Panc1 (cell line): ENCODE measurements at regions not wholly inside any gene's neighbourhood (a gene's known extent, or its start where the extent isn't known, plus 50 kb on each side); places are given as distances from the start of the nearest gene placed in this dataset.

Experiments used
- ATAC-seq: fragments of 200-7000 bp; cut with Tn5 transposase; 2 replicates; pipeline ENCODE4 v1.9.1; 2020; ENCODE audit warnings: mild to moderate bottlenecking, moderate library complexity
- BruUV-seq: library from RNA; stranded (reverse); fragments of 400-500 nt; replicated peaks from 2 replicates; lab custom pipeline; 2021; lab: Mats Ljungman, UMichigan
- CTCF ChIA-PET: fragments of 300-600 bp; sonication (Branson Sonifier 250); formaldehyde crosslinking; loops from one replicate; lab custom pipeline; 2022; ENCODE audit warnings: antibody characterized with exemption; lab: Charles Lee
- POLR2A ChIA-PET: fragments of 300-600 bp; sonication (Branson Sonifier 250); formaldehyde crosslinking; loops from one replicate; lab custom pipeline; 2022; ENCODE audit warnings: antibody characterized with exemption; lab: Charles Lee
- DNase-seq: peaks from one replicate; pipeline ENCODE4 v3.0.0-alpha.2; 2010; ENCODE audit warnings: low read depth, low spot score
- H3K27ac ChIP-seq: 2 replicates; pipeline ENCODE4 v1.5.1; 2011; ENCODE audit warnings: mild to moderate bottlenecking, low read length, inconsistent platforms
- H3K27me3 ChIP-seq: fragments of 200-500 bp; sonication (Bioruptor generic); 2 replicates; pipeline ENCODE4 v1.6.0; 2014; ENCODE audit warnings: low read length, inconsistent platforms; ENCODE audit not compliant: control insufficient read depth, insufficient read depth
- H3K36me3 ChIP-seq: fragments of 200-500 bp; sonication (Bioruptor generic); 2 replicates; pipeline ENCODE4 v1.5.1; 2014; ENCODE audit warnings: inconsistent platforms, mild to moderate bottlenecking, low read length, moderate library complexity; ENCODE audit not compliant: control insufficient read depth, insufficient read depth
- H3K4me1 ChIP-seq: 2 replicates; pipeline ENCODE4 v1.5.1; 2011; ENCODE audit warnings: inconsistent platforms, mild to moderate bottlenecking, low read length, moderate library complexity; ENCODE audit not compliant: control insufficient read depth, insufficient read depth
- H3K4me3 ChIP-seq, 2 experiments: 2 replicates each; pipeline ENCODE4 v1.5.1; 2011 to 2012; ENCODE audit warnings: low read depth in 2 of 2, low read length in 2 of 2, mild to moderate bottlenecking in 2 of 2, inconsistent platforms in 1 of 2, moderate library complexity in 1 of 2
- H3K9me3 ChIP-seq: fragments of 200-500 bp; sonication (Bioruptor generic); 2 replicates; pipeline ENCODE4 v1.5.1; 2014; ENCODE audit warnings: low read depth, mild to moderate bottlenecking, inconsistent platforms, low read length, moderate library complexity; ENCODE audit not compliant: control insufficient read depth, insufficient read depth
- POLR2AphosphoS5 ChIP-seq: IDR thresholded peaks from 2 replicates; pipeline ENCODE4 v1.6.1; 2012; ENCODE audit warnings: mild to moderate bottlenecking, low read depth, low read length, moderate library complexity
- SIN3A ChIP-seq: IDR thresholded peaks from 2 replicates; pipeline ENCODE4 v1.6.1; 2012; ENCODE audit warnings: low read depth, mild to moderate bottlenecking, low read length, moderate library complexity, borderline replicate concordance; ENCODE audit not compliant: insufficient read depth
- TCF7L2 ChIP-seq: IDR thresholded peaks from 2 replicates; pipeline ENCODE4 v1.6.1; 2011; ENCODE audit warnings: mild to moderate bottlenecking, low read depth, low read length, inconsistent platforms
- in situ Hi-C: cut with HindIII; loops from 2 replicates; pipeline ENCODE4 v1.10.0; 2016; ENCODE audit warnings: low sequenced_read_pairs, low pct_unique_long_range_greater_than_20kb
- intact Hi-C: fragments of 100-400 bp; cut with micrococcal nuclease; formaldehyde crosslinking; loops from one replicate; pipeline ENCODE4 v1.10.0; 2022; ENCODE audit not compliant: unreplicated experiment
- TF ChIP-seq, protein P1 (sequence below): fragments of 450-650 bp; IDR thresholded peaks from 2 replicates; pipeline ENCODE4 v1.5.1; 2017; ENCODE audit warnings: mild to moderate bottlenecking
- TF ChIP-seq, protein P2 (sequence below), 2 experiments: IDR thresholded peaks; 2 replicates each; pipeline ENCODE4 v1.6.1; 2011 to 2012; ENCODE audit warnings: low read depth in 2 of 2, control low read depth in 1 of 2, low read length in 1 of 2, mild to moderate bottlenecking in 1 of 2, moderate library complexity in 1 of 2; ENCODE audit not compliant: insufficient read depth in 1 of 2

DNA sequence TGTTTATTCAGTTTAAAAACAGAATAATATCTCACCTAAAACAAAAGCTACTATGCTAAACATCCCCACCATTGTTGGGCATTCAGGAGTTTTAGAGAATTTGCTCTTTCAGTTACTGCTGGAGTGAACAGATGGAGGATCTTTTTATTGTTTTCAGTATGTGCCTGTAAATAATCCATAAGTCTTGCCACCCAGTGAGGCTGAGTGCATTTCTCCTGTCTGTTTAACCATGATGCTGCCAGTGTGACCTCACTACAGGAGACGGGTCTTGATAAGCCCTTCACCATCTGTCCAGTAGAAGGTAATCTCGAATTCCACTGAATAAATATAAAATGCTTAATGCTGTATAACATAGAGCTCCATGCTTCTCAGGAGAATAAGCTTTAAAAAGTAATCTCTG lies 430.9 kb downstream of the POM121L12 start:
- ChIA-PET CTCF (no interaction called here), POLR2A (no interaction called here)
- H3K36me3 ChIP-seq, result no peaks in the 10 kb centered on the region
- no peaks in the 10 kb centered on the region for H3K4me1 ChIP-seq
- H3K27ac ChIP-seq, result no peak overlapping the region
- no peak overlapping the region for H3K4me3 ChIP-seq
- peaks cover 5% of the 10 kb centered on the region; the same call in 1 of the 2 replicates for H3K9me3 ChIP-seq
- no peaks in the 10 kb centered on the region for H3K27me3 ChIP-seq
- in situ Hi-C loops, result no loop called here
- intact Hi-C loops, result loop anchor here (10.0 kb wide), 1 partner anchor 58 kb away; no protein-coding TSS in a partner anchor
- no TSS peak for BruUV-seq
- no peak for DNase-seq
- TF ChIP-seq POLR2AphosphoS5 (no peak), SIN3A (no peak)
- no peak for ATAC-seq

GRCh38 chr7:53470336-53470970 lies 435.0 kb downstream of the POM121L12 start:
- DNase-seq (no peak), ATAC-seq (no peak)
- ChIA-PET CTCF (no interaction called here), POLR2A (no interaction called here)
- H3K4me1 ChIP-seq, result no peaks in the 10 kb centered on the region
- intact Hi-C loops, result no loop called here
- no peaks in the 10 kb centered on the region for H3K9me3 ChIP-seq
- in situ Hi-C loops, result no loop called here
- no peak overlapping the region for H3K27ac ChIP-seq
- no TSS peak for BruUV-seq
- no peak overlapping the region for H3K4me3 ChIP-seq
- H3K36me3 ChIP-seq, result no peaks in the 10 kb centered on the region
- TF ChIP-seq POLR2AphosphoS5 (no peak), TCF7L2 (no peak)
- TF ChIP-seq, protein P1, sequence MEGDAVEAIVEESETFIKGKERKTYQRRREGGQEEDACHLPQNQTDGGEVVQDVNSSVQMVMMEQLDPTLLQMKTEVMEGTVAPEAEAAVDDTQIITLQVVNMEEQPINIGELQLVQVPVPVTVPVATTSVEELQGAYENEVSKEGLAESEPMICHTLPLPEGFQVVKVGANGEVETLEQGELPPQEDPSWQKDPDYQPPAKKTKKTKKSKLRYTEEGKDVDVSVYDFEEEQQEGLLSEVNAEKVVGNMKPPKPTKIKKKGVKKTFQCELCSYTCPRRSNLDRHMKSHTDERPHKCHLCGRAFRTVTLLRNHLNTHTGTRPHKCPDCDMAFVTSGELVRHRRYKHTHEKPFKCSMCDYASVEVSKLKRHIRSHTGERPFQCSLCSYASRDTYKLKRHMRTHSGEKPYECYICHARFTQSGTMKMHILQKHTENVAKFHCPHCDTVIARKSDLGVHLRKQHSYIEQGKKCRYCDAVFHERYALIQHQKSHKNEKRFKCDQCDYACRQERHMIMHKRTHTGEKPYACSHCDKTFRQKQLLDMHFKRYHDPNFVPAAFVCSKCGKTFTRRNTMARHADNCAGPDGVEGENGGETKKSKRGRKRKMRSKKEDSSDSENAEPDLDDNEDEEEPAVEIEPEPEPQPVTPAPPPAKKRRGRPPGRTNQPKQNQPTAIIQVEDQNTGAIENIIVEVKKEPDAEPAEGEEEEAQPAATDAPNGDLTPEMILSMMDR, result no peak
- no peaks in the 10 kb centered on the region for H3K27me3 ChIP-seq

GRCh38 chr7:53473371-53473770 lies 437.9 kb downstream of the POM121L12 start:
- CTCF ChIA-PET, result no interaction called here
- Histone ChIP-seq H3K36me3 (no peaks in the 10 kb centered on the region), H3K4me3 (no peak overlapping the region), H3K27me3 (no peaks in the 10 kb centered on the region), H3K9me3 (no peaks in the 10 kb centered on the region), H3K4me1 (no peaks in the 10 kb centered on the region), H3K27ac (no peak overlapping the region)
- POLR2A ChIA-PET, result no interaction called here
- in situ Hi-C loops, result no loop called here
- BruUV-seq, result no TSS peak
- intact Hi-C loops, result no loop called here
- no peak for ATAC-seq
- DNase-seq, result no peak
- TF ChIP-seq TCF7L2 (no peak), POLR2AphosphoS5 (no peak), SIN3A (no peak)
- TF ChIP-seq, protein P1, result no peak
- TF ChIP-seq, protein P2, sequence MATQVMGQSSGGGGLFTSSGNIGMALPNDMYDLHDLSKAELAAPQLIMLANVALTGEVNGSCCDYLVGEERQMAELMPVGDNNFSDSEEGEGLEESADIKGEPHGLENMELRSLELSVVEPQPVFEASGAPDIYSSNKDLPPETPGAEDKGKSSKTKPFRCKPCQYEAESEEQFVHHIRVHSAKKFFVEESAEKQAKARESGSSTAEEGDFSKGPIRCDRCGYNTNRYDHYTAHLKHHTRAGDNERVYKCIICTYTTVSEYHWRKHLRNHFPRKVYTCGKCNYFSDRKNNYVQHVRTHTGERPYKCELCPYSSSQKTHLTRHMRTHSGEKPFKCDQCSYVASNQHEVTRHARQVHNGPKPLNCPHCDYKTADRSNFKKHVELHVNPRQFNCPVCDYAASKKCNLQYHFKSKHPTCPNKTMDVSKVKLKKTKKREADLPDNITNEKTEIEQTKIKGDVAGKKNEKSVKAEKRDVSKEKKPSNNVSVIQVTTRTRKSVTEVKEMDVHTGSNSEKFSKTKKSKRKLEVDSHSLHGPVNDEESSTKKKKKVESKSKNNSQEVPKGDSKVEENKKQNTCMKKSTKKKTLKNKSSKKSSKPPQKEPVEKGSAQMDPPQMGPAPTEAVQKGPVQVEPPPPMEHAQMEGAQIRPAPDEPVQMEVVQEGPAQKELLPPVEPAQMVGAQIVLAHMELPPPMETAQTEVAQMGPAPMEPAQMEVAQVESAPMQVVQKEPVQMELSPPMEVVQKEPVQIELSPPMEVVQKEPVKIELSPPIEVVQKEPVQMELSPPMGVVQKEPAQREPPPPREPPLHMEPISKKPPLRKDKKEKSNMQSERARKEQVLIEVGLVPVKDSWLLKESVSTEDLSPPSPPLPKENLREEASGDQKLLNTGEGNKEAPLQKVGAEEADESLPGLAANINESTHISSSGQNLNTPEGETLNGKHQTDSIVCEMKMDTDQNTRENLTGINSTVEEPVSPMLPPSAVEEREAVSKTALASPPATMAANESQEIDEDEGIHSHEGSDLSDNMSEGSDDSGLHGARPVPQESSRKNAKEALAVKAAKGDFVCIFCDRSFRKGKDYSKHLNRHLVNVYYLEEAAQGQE (IDR thresholded peaks at IDR 0.05; ENCODE audit: insufficient read depth in 1 of 2, low read depth in 2 of 2, low read length in 1 of 2), result no peak
